Stimulated activated naive CD8-positive, alpha-beta T cell treated with anti-CD3 and anti-CD28 coated beads, Interleukin-15, Interleukin-2, amounts not matched to agents 100 ng/mL and 50 ng/mL, for 24 hours (primary cell): ENCODE measurements at regions not wholly inside any gene's neighbourhood (a gene's known extent, or its start where the extent isn't known, plus 50 kb on each side); places are given as distances from the start of the nearest gene placed in this dataset.

Experiments used
- H3K27ac Mint-ChIP-seq: one replicate; pipeline ENCODE4 v1.8.0; 2021; ENCODE audit warnings: mild to moderate bottlenecking, mixed read lengths
- H3K27me3 Mint-ChIP-seq: one replicate; pipeline ENCODE4 v1.8.0; 2021; ENCODE audit warnings: mixed read lengths
- H3K36me3 Mint-ChIP-seq: one replicate; pipeline ENCODE4 v1.8.0; 2021; ENCODE audit warnings: low read depth, mixed read lengths
- H3K4me1 Mint-ChIP-seq: one replicate; pipeline ENCODE4 v1.8.0; 2021; ENCODE audit warnings: low read depth, mixed read lengths
- H3K4me3 Mint-ChIP-seq: one replicate; pipeline ENCODE4 v1.8.0; 2021; ENCODE audit warnings: mild to moderate bottlenecking, mixed read lengths
- H3K9me3 Mint-ChIP-seq: one replicate; pipeline ENCODE4 v1.8.0; 2021; ENCODE audit warnings: mixed read lengths

- Mint-ChIP-seq H3K36me3 (no peaks in the 10 kb centered on the region), H3K27me3 (no peaks in the 10 kb centered on the region)
These were observed 185.1 kb downstream of the ARL4A start for GRCh38 chr7:12872487-12872886.

GRCh38 chr7:12873571-12873970 lies 186.1 kb downstream of the ARL4A start:
- Mint-ChIP-seq H3K36me3 (no peaks in the 10 kb centered on the region), H3K27ac (no peak overlapping the region), H3K9me3 (no peaks in the 10 kb centered on the region), H3K4me3 (no peak overlapping the region), H3K27me3 (no peaks in the 10 kb centered on the region), H3K4me1 (no peaks in the 10 kb centered on the region)

More at GRCh38 chr7:12872487-12872886, 185.1 kb downstream of the ARL4A start:
- H3K4me1 Mint-ChIP-seq, result no peaks in the 10 kb centered on the region
- no peak overlapping the region for H3K4me3 Mint-ChIP-seq
- no peak overlapping the region for H3K27ac Mint-ChIP-seq
- no peaks in the 10 kb centered on the region for H3K9me3 Mint-ChIP-seq

DNA sequence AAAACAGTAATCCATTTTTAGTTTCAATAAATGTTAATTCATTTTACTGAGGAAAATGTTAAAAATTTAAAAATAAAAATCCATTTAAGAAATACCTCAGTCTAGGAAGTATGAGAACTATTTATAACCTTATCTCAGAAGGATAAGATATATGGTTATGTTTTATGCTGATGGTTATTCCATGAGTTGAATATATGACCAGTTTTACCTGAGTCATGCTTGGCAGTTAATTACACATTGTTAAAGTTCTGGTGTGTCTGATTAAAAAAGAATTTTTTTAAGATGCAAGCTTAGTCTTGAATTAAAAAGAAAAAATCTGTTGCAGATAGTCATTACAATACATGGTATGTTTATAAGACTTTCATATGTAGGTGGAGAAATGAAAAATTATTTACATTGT lies 191.7 kb downstream of the ARL4A start:
- H3K4me1 Mint-ChIP-seq, result no peaks in the 10 kb centered on the region
- no peaks in the 10 kb centered on the region for H3K9me3 Mint-ChIP-seq
- no peak overlapping the region for H3K27ac Mint-ChIP-seq
- no peaks in the 10 kb centered on the region for H3K36me3 Mint-ChIP-seq
- no peak overlapping the region for H3K4me3 Mint-ChIP-seq
- peaks cover 10% of the 10 kb centered on the region for H3K27me3 Mint-ChIP-seq

- Mint-ChIP-seq H3K27me3 (peaks cover 17% of the 10 kb centered on the region), H3K4me1 (no peaks in the 10 kb centered on the region), H3K36me3 (no peaks in the 10 kb centered on the region), H3K27ac (no peak overlapping the region), H3K9me3 (no peaks in the 10 kb centered on the region), H3K4me3 (no peak overlapping the region)
These were observed 194.3 kb downstream of the ARL4A start for GRCh38 chr7:12881712-12882111.

DNA sequence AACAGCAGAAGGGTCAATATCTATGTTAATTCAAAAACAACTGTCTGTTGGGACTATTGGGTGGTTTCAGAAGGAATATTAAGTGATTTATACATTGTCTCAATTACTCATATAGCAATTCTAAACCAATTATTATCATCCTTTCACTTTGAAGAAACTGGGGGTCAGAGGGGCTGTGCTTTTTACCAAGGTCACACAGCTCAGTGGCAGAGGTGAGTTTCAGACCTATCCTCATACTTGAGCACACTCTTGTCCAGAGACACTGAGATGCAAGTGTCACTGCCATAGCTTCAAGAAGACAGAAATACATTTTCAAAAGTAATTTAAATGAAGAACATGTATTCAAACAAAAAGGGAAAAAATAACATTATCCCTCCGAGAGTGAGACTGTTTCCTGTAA lies 195.3 kb downstream of the ARL4A start:
- H3K27ac Mint-ChIP-seq, result no peak overlapping the region
- H3K27me3 Mint-ChIP-seq, result peaks cover 17% of the 10 kb centered on the region
- H3K4me1 Mint-ChIP-seq, result no peaks in the 10 kb centered on the region
- H3K36me3 Mint-ChIP-seq, result no peaks in the 10 kb centered on the region
- no peak overlapping the region for H3K4me3 Mint-ChIP-seq
- H3K9me3 Mint-ChIP-seq, result no peaks in the 10 kb centered on the region

DNA sequence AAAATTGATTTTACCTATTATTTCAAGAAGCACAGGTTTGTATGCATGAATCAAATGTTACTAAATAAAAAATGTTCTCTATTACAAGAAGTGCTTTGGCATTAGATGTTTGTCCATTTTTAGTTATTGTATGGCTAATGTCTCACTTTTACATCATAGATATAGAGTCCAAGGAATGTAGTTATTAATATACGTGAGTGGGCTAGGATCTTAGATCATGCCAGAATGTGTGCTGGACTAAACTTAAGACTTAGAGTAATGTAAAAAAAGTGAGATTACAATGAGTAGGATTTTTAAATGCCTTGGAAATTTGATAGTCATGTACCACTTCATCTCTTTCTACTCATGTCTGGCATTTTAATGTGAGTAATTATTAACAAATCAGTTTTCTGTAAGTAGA lies 196.6 kb downstream of the ARL4A start:
- Mint-ChIP-seq H3K9me3 (no peaks in the 10 kb centered on the region), H3K27me3 (peaks cover 23% of the 10 kb centered on the region), H3K4me3 (no peak overlapping the region), H3K4me1 (no peaks in the 10 kb centered on the region), H3K36me3 (no peaks in the 10 kb centered on the region), H3K27ac (no peak overlapping the region)

DNA sequence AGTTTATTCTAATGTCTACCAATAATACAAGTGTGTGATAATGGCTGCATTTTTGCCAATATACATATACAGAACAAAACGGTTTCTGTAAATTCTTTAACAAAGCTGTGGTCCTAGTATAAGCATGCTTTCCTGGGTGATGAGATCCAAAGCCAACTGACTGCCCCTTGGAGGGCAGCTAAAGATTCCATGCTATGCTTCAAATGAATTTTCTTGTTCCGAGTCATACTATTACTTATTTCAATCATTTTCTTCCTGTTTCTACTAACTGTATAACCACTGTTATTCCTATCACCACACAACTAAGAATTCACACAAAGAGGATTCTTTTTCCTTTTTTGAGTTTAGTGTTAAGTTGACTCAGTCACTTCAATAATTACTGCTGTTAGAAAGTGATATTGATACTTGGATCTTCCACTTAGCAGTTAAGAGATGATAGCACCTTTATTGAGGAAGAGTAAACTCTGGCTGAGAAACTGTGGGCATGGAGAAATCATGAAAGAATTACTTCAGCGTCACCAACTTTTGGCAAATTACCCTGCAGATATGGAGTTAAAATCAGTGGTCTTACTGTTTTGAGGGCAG lies 197.5 kb downstream of the ARL4A start:
- Mint-ChIP-seq H3K9me3 (no peaks in the 10 kb centered on the region), H3K36me3 (no peaks in the 10 kb centered on the region), H3K4me1 (no peaks in the 10 kb centered on the region), H3K4me3 (no peak overlapping the region), H3K27me3 (peaks cover 23% of the 10 kb centered on the region), H3K27ac (no peak overlapping the region)

GRCh38 chr7:12888717-12889116 lies 201.3 kb downstream of the ARL4A start:
- Mint-ChIP-seq H3K4me3 (no peak overlapping the region), H3K4me1 (no peaks in the 10 kb centered on the region), H3K9me3 (no peaks in the 10 kb centered on the region), H3K27me3 (peaks cover 13% of the 10 kb centered on the region), H3K36me3 (no peaks in the 10 kb centered on the region), H3K27ac (no peak overlapping the region)

- H3K36me3 Mint-ChIP-seq, result no peaks in the 10 kb centered on the region
- no peaks in the 10 kb centered on the region for H3K4me1 Mint-ChIP-seq
- peaks cover 13% of the 10 kb centered on the region for H3K27me3 Mint-ChIP-seq
- H3K4me3 Mint-ChIP-seq, result no peak overlapping the region
- H3K9me3 Mint-ChIP-seq, result no peaks in the 10 kb centered on the region
- H3K27ac Mint-ChIP-seq, result no peak overlapping the region
These were observed 202.0 kb downstream of the ARL4A start for GRCh38 chr7:12889391-12889790.

DNA sequence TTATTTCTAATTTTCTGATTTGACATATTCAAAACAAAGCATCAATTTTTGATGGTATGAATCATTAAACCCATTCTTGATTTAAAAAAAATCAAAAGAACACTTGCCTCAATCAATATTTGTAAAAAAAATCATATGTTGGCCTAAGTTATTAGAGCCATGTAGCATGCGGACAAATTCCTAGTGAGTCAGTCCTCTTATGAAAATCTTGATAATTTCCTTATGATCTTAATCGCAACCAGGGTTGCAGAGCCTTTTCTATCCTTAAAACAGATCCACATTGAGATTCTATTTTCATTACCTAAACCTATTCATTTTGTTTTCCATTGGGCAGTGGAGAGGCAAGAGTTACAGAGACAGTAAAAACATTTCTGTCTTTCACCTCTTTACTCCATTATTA lies 203.2 kb downstream of the ARL4A start:
- Mint-ChIP-seq H3K4me1 (no peaks in the 10 kb centered on the region), H3K27me3 (peaks cover 6% of the 10 kb centered on the region), H3K4me3 (no peak overlapping the region), H3K9me3 (no peaks in the 10 kb centered on the region), H3K36me3 (no peaks in the 10 kb centered on the region), H3K27ac (no peak overlapping the region)

DNA sequence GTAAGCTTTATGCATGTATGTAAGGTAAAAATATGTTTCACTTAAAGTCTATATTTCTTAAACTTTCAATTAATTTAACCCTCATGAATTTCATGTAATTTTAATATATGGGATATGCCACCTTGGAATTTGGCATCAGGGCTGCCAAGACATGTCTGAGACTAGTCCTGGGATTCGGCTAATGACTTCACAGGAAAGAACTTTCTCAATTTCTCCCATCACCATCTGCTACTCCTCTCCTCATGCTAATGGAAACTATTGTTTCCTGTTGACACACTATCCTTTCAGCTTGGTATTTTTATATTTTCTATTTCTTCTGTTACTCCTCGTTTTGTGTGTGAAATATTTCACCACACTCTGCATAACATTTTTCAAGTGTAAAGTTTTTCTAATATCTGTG lies 205.9 kb downstream of the ARL4A start:
- H3K9me3 Mint-ChIP-seq, result no peaks in the 10 kb centered on the region
- H3K27me3 Mint-ChIP-seq, result peaks cover 6% of the 10 kb centered on the region
- H3K27ac Mint-ChIP-seq, result no peak overlapping the region
- H3K4me3 Mint-ChIP-seq, result no peak overlapping the region
- H3K4me1 Mint-ChIP-seq, result no peaks in the 10 kb centered on the region
- H3K36me3 Mint-ChIP-seq, result no peaks in the 10 kb centered on the region

GRCh38 chr7:12895296-12895695 lies 207.9 kb downstream of the ARL4A start:
- Mint-ChIP-seq H3K4me1 (no peaks in the 10 kb centered on the region), H3K27ac (no peak overlapping the region), H3K36me3 (no peaks in the 10 kb centered on the region), H3K4me3 (no peak overlapping the region), H3K27me3 (no peaks in the 10 kb centered on the region), H3K9me3 (no peaks in the 10 kb centered on the region)

DNA sequence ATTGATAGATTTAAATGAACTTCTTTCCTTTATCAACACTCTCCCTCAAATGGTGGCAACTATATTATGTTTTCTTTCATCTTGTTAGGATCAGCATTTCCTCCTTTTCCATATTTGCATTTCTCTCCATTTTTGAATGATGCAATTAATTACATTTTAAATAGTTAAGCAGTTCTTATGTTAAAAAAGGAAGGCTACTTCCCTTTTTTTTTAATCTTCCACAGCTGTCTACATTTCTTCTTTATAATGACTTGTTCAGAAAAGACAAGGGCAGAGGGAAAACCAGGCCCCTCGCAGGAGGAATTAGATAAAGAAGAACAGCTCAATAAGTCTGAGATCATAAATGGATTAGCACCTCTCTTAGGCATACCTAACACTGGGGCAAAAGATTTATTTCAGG lies 208.9 kb downstream of the ARL4A start:
- no peaks in the 10 kb centered on the region for H3K36me3 Mint-ChIP-seq
- no peaks in the 10 kb centered on the region for H3K27me3 Mint-ChIP-seq
- H3K4me1 Mint-ChIP-seq, result no peaks in the 10 kb centered on the region

GRCh38 chr7:12898004-12898403 lies 210.6 kb downstream of the ARL4A start:
- Mint-ChIP-seq H3K9me3 (no peaks in the 10 kb centered on the region), H3K4me3 (no peak overlapping the region), H3K27me3 (no peaks in the 10 kb centered on the region), H3K36me3 (no peaks in the 10 kb centered on the region), H3K27ac (no peak overlapping the region), H3K4me1 (no peaks in the 10 kb centered on the region)

More for the DNA sequence above, 208.9 kb downstream of the ARL4A start:
- no peak overlapping the region for H3K27ac Mint-ChIP-seq
- no peaks in the 10 kb centered on the region for H3K9me3 Mint-ChIP-seq
- no peak overlapping the region for H3K4me3 Mint-ChIP-seq

- H3K36me3 Mint-ChIP-seq, result no peaks in the 10 kb centered on the region
- no peaks in the 10 kb centered on the region for H3K9me3 Mint-ChIP-seq
- no peak overlapping the region for H3K4me3 Mint-ChIP-seq
- no peaks in the 10 kb centered on the region for H3K4me1 Mint-ChIP-seq
- H3K27ac Mint-ChIP-seq, result no peak overlapping the region
- no peaks in the 10 kb centered on the region for H3K27me3 Mint-ChIP-seq
These were observed 211.2 kb downstream of the ARL4A start for GRCh38 chr7:12898620-12899019.

GRCh38 chr7:12905671-12906070 lies 218.2 kb downstream of the ARL4A start:
- Mint-ChIP-seq H3K4me1 (no peaks in the 10 kb centered on the region), H3K36me3 (no peaks in the 10 kb centered on the region), H3K9me3 (no peaks in the 10 kb centered on the region), H3K27ac (no peak overlapping the region), H3K27me3 (no peaks in the 10 kb centered on the region), H3K4me3 (no peak overlapping the region)
